ENCODE measurements at regions not wholly inside any gene's neighbourhood (a gene's known extent, or its start where the extent isn't known, plus 50 kb on each side); places are given as distances from the start of the nearest gene placed in this dataset.
"Not testable (repeated sequence)": the region's sequence is repeated elsewhere in the genome, so short reads cannot be mapped to it uniquely, and the experiment has no call there.

DNA sequence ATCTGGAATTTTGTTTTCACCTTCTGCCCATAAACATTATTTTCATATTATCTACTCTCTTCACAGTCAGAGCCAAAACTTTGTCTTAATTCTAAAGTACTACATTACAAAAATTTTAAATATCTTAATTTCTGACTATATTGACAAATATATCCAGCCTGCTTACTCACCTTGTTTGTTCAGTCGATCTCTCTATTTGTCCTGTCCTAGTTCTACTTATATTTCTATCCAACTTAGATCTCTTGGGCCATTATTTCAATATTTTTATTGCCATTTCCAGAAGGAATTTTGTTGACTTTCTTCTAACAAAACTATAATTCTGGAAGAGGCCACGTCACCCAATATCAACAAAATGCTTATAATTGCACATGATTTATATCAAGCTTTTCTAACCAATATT is 652.8 kb upstream of the CTNND2 start:
- TF ChIP-seq, protein P1, sequence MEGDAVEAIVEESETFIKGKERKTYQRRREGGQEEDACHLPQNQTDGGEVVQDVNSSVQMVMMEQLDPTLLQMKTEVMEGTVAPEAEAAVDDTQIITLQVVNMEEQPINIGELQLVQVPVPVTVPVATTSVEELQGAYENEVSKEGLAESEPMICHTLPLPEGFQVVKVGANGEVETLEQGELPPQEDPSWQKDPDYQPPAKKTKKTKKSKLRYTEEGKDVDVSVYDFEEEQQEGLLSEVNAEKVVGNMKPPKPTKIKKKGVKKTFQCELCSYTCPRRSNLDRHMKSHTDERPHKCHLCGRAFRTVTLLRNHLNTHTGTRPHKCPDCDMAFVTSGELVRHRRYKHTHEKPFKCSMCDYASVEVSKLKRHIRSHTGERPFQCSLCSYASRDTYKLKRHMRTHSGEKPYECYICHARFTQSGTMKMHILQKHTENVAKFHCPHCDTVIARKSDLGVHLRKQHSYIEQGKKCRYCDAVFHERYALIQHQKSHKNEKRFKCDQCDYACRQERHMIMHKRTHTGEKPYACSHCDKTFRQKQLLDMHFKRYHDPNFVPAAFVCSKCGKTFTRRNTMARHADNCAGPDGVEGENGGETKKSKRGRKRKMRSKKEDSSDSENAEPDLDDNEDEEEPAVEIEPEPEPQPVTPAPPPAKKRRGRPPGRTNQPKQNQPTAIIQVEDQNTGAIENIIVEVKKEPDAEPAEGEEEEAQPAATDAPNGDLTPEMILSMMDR (IDR thresholded peaks at IDR 0.05; ENCODE audit: low read depth, low read length, poor library complexity, severe bottlenecking): no peak
- TF ChIP-seq EZH2phosphoT487 (IDR thresholded peaks at IDR 0.05; ENCODE audit: borderline replicate concordance, low read length): no peak
- Histone ChIP-seq H3K4me3 (ENCODE audit: low read length) (no peak overlapping the region), H3K36me3 (ENCODE audit: control insufficient read depth, low read length) (no peaks in the 10 kb centered on the region), H3K9me3 (ENCODE audit: control insufficient read depth, insufficient read depth, low read length) (no peaks in the 10 kb centered on the region), H3K9me2 (replicated peaks; ENCODE audit: control insufficient read depth, low read length) (no peaks in the 10 kb centered on the region), H3F3A (ENCODE audit: control insufficient read depth, insufficient read depth) (no peaks in the 10 kb centered on the region), H3K4me1 (ENCODE audit: control insufficient read depth, low read length) (no peaks in the 10 kb centered on the region), H3K4me2 (ENCODE audit: low read length) (no peak overlapping the region), H4K20me1 (ENCODE audit: control insufficient read depth, insufficient read depth, low read depth, low read length) (no peaks in the 10 kb centered on the region), H3K27me3 (ENCODE audit: control insufficient read depth, low read length) (no peaks in the 10 kb centered on the region), H3K79me2 (ENCODE audit: control insufficient read depth, low read length) (no peaks in the 10 kb centered on the region), H3K27ac (ENCODE audit: low read depth, low read length) (no peak overlapping the region)

DNA sequence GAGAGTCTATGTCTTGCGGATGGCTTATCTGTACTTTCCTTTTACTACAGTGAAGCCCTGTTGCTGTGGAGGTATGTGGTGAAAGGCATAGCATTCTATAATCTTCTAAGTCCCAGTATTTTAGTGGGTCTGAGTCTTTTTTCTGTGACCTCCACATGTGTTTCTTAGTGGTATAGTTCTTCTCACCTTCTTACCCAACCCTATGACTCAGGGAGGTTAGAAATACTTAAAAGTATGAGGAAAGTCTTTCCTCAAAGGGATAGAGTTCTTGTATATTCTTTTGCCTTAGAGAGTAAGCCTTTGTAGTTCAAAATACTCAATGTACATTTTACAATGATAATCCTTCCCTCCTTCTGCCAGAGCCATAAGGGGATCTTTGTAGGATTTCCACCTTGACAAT is 621.9 kb upstream of the CTNND2 start:
- H3K36me3 ChIP-seq (ENCODE audit: control insufficient read depth, low read length): no peaks in the 10 kb centered on the region
- H4K20me1 ChIP-seq (ENCODE audit: control insufficient read depth, insufficient read depth, low read depth, low read length): no peaks in the 10 kb centered on the region
- H3F3A ChIP-seq (ENCODE audit: control insufficient read depth, insufficient read depth): no peaks in the 10 kb centered on the region
- TF ChIP-seq, protein P1 (IDR thresholded peaks at IDR 0.05; ENCODE audit: low read depth, low read length, poor library complexity, severe bottlenecking): no peak
- TF ChIP-seq EZH2phosphoT487 (IDR thresholded peaks at IDR 0.05; ENCODE audit: borderline replicate concordance, low read length): no peak
- no peak overlapping the region for H3K4me3 ChIP-seq (ENCODE audit: low read length)
- no peak overlapping the region for H3K27ac ChIP-seq (ENCODE audit: low read depth, low read length)
- no peaks in the 10 kb centered on the region for H3K27me3 ChIP-seq (ENCODE audit: control insufficient read depth, low read length)
- H3K9me2 ChIP-seq (replicated peaks; ENCODE audit: control insufficient read depth, low read length): no peaks in the 10 kb centered on the region
- H3K9me3 ChIP-seq (ENCODE audit: control insufficient read depth, insufficient read depth, low read length): no peaks in the 10 kb centered on the region
- H3K4me2 ChIP-seq (ENCODE audit: low read length): no peak overlapping the region
- no peaks in the 10 kb centered on the region for H3K4me1 ChIP-seq (ENCODE audit: control insufficient read depth, low read length)
- H3K79me2 ChIP-seq (ENCODE audit: control insufficient read depth, low read length): no peaks in the 10 kb centered on the region

DNA sequence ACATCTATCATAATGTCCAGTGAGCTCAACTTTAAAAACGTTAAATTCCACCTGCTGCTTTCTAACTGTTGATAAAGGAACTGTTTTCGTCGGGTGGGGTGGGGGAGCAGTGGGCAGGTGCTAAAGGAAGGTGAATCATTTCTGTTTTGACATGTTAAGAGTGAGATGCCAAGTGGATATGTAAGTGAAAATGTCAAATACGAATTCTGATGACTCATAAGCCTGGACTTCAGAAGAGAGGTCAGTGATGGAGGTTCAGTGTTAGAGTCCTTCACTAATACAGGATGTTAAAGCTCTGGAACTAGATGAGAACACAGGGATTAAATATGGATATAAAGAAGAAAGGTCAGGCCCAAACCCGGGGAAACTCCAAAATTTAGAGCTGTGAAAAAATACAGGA is 617.9 kb upstream of the CTNND2 start:
- Histone ChIP-seq H3K4me3 (ENCODE audit: low read length) (no peak overlapping the region), H3K4me1 (ENCODE audit: control insufficient read depth, low read length) (no peaks in the 10 kb centered on the region), H3F3A (ENCODE audit: control insufficient read depth, insufficient read depth) (no peaks in the 10 kb centered on the region), H4K20me1 (ENCODE audit: control insufficient read depth, insufficient read depth, low read depth, low read length) (no peaks in the 10 kb centered on the region), H3K9me3 (ENCODE audit: control insufficient read depth, insufficient read depth, low read length) (0 out of 2 replicates have a peak, but pooled peaks cover 7% of the 10 kb centered on the region), H3K79me2 (ENCODE audit: control insufficient read depth, low read length) (no peaks in the 10 kb centered on the region), H3K27ac (ENCODE audit: low read depth, low read length) (no peak overlapping the region), H3K4me2 (ENCODE audit: low read length) (no peak overlapping the region), H3K9me2 (replicated peaks; ENCODE audit: control insufficient read depth, low read length) (no peaks in the 10 kb centered on the region), H3K36me3 (ENCODE audit: control insufficient read depth, low read length) (no peaks in the 10 kb centered on the region), H3K27me3 (ENCODE audit: control insufficient read depth, low read length) (no peaks in the 10 kb centered on the region)
- TF ChIP-seq EZH2phosphoT487 (IDR thresholded peaks at IDR 0.05; ENCODE audit: borderline replicate concordance, low read length): no peak
- TF ChIP-seq, protein P1 (IDR thresholded peaks at IDR 0.05; ENCODE audit: low read depth, low read length, poor library complexity, severe bottlenecking): no peak

DNA sequence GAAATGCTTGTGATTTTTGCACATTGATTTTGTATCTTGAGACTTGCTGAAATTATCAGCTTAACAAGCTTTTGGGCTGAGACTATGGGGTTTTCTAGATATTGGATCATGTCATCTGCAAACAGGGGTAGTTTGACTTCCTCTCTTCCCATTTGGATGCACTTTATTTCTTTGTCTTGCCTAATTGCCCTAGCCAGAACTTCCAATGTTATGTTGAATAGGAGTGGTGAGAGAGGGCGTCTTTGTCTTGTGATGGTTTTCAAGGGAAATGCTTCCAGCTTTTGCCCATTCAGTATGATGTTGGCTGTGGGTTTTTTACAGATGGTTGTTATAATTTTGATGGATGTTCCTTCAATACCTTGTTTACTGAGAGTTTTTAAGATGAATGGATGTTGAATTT is 600.7 kb upstream of the CTNND2 start:
- not testable (repeated sequence) for H3K4me1 ChIP-seq (ENCODE audit: control insufficient read depth, low read length); H3F3A ChIP-seq (ENCODE audit: control insufficient read depth, insufficient read depth); H4K20me1 ChIP-seq (ENCODE audit: control insufficient read depth, insufficient read depth, low read depth, low read length); H3K4me3 ChIP-seq (ENCODE audit: low read length); H3K9me3 ChIP-seq (ENCODE audit: control insufficient read depth, insufficient read depth, low read length); H3K27ac ChIP-seq (ENCODE audit: low read depth, low read length); H3K4me2 ChIP-seq (ENCODE audit: low read length); H3K36me3 ChIP-seq (ENCODE audit: control insufficient read depth, low read length); H3K79me2 ChIP-seq (ENCODE audit: control insufficient read depth, low read length); H3K9me2 ChIP-seq (replicated peaks; ENCODE audit: control insufficient read depth, low read length); H3K27me3 ChIP-seq (ENCODE audit: control insufficient read depth, low read length)

Measured in DOHH2 (cell line).